Activated CD4-positive, alpha-beta T cell treated with anti-CD3 and anti-CD28 coated beads for 48 hours (primary cell): ENCODE measurements at regions not wholly inside any gene's neighbourhood (a gene's known extent, or its start where the extent isn't known, plus 50 kb on each side); places are given as distances from the start of the nearest gene placed in this dataset.
"Not testable (repeated sequence)": the region's sequence is repeated elsewhere in the genome, so short reads cannot be mapped to it uniquely, and the experiment has no call there.

Source experiments
- DNase-seq: peaks from one replicate; pipeline ENCODE4 v3.0.0-alpha.2; 2020

- DNase-seq: not testable (repeated sequence)
Measured at GRCh38 chr1:243074224-243074623, 180.9 kb downstream of the CEP170 start.

GRCh38 chr1:243067056-243067455 lies 188.0 kb downstream of the CEP170 start:
- not testable (repeated sequence) for DNase-seq

- not testable (repeated sequence) for DNase-seq
Measured at GRCh38 chr1:243061965-243062364, 193.1 kb downstream of the CEP170 start.

GRCh38 chr1:243055510-243055909 lies 199.6 kb downstream of the CEP170 start:
- DNase-seq: not testable (repeated sequence)

GRCh38 chr1:243055091-243055490 lies 200.0 kb downstream of the CEP170 start:
- DNase-seq: not testable (repeated sequence)

- DNase-seq: not testable (repeated sequence)
Measured at GRCh38 chr1:243054681-243055080, 200.4 kb downstream of the CEP170 start.

- DNase-seq: not testable (repeated sequence)
Measured at GRCh38 chr1:243053048-243053447, 202.0 kb downstream of the CEP170 start.

GRCh38 chr1:243050613-243051012 lies 204.5 kb downstream of the CEP170 start:
- DNase-seq: not testable (repeated sequence)

- DNase-seq: not testable (repeated sequence)
Measured at GRCh38 chr1:243049716-243050115, 205.4 kb downstream of the CEP170 start.

- DNase-seq: not testable (repeated sequence)
Measured at GRCh38 chr1:243021365-243021764, 233.7 kb downstream of the CEP170 start.

GRCh38 chr1:243019030-243019635 lies 235.9 kb downstream of the CEP170 start:
- peak; percentile 52 for DNase-seq

- DNase-seq: not testable (repeated sequence)
Measured at GRCh38 chr1:243010719-243011118, 244.4 kb downstream of the CEP170 start.

- DNase-seq: not testable (repeated sequence)
Measured at GRCh38 chr1:243001003-243001402, 254.1 kb downstream of the CEP170 start.

GRCh38 chr1:242992776-242993175 lies 262.3 kb downstream of the CEP170 start:
- DNase-seq: not testable (repeated sequence)

GRCh38 chr1:242985096-242985495 lies 270.0 kb downstream of the CEP170 start:
- not testable (repeated sequence) for DNase-seq

GRCh38 chr1:242973341-242973740 lies 281.7 kb downstream of the CEP170 start:
- not testable (repeated sequence) for DNase-seq

GRCh38 chr1:242966892-242967291 lies 288.2 kb downstream of the CEP170 start:
- no peak for DNase-seq

- DNase-seq: not testable (repeated sequence)
Measured at GRCh38 chr1:242959397-242959796, 295.7 kb downstream of the CEP170 start.

- not testable (repeated sequence) for DNase-seq
Measured at GRCh38 chr1:242954945-242955344, 300.1 kb downstream of the CEP170 start.

- no peak for DNase-seq
Measured at GRCh38 chr1:242946206-242946605, 308.9 kb downstream of the CEP170 start.

GRCh38 chr1:242936725-242937124 lies 318.4 kb downstream of the CEP170 start:
- peak; percentile 16 for DNase-seq

- not testable (repeated sequence) for DNase-seq
Measured at GRCh38 chr1:242924717-242925116, 330.4 kb downstream of the CEP170 start.

- DNase-seq: not testable (repeated sequence)
Measured at GRCh38 chr1:242923603-242924002, 331.5 kb downstream of the CEP170 start.

- not testable (repeated sequence) for DNase-seq
Measured at GRCh38 chr1:242914729-242915128, 340.4 kb downstream of the CEP170 start.

GRCh38 chr1:242912855-242913254 lies 342.2 kb downstream of the CEP170 start:
- not testable (repeated sequence) for DNase-seq
